Putamen (tissue), 1 donor: ENCODE measurements at regions not wholly inside any gene's neighbourhood (a gene's known extent, or its start where the extent isn't known, plus 50 kb on each side); places are given as distances from the start of the nearest gene placed in this dataset.

Experiments
- DNase-seq: peaks from one replicate; pipeline ENCODE4 v3.0.0-alpha.2; 2016; ENCODE audit warnings: low spot score

DNA sequence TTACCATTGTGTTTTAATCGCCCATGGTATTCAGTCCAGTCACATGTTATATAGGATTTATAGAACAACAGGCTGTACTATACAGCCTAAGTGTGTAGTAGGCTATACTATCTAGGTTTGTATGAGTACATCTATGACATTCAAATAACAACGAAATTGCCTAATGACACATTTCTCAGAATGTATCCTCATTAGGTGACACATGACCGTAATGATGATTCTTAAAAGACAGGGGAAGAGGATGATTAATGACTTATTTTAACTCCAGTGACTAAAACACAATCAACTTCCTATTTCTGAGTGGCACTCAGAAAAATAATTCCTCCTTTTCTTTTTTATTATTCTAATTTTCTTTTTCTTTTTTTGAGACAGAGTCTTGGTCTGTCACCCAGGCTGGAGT is 63.0 kb upstream of the ACSL3 start:
- no peak for DNase-seq

GRCh38 chr2:222798528-222798927 is 62.3 kb upstream of the ACSL3 start:
- DNase-seq, result no peak

GRCh38 chr2:222799262-222799918 is 61.4 kb upstream of the ACSL3 start:
- DNase-seq, result no peak

GRCh38 chr2:222802514-222803196 is 58.2 kb upstream of the ACSL3 start:
- DNase-seq, result no peak

DNA sequence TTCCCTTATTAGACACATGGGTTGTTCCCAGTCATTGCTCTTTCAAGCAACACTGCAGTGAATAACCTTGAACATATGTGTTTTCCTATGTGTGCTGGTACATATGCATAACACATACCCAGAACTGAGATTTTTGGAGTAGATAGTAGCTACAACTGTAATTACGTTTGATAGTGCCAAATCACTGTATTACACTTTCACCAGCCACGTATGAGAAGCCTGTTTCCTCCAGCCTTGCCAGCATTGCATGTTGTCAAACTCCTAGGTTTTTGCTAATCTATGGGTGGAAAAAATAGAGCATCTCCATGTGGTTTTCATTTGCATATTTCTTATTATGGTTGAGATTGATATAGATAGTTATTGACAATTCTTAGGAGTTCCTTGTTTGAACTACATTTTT is 56.5 kb upstream of the ACSL3 start:
- DNase-seq, result no peak

DNA sequence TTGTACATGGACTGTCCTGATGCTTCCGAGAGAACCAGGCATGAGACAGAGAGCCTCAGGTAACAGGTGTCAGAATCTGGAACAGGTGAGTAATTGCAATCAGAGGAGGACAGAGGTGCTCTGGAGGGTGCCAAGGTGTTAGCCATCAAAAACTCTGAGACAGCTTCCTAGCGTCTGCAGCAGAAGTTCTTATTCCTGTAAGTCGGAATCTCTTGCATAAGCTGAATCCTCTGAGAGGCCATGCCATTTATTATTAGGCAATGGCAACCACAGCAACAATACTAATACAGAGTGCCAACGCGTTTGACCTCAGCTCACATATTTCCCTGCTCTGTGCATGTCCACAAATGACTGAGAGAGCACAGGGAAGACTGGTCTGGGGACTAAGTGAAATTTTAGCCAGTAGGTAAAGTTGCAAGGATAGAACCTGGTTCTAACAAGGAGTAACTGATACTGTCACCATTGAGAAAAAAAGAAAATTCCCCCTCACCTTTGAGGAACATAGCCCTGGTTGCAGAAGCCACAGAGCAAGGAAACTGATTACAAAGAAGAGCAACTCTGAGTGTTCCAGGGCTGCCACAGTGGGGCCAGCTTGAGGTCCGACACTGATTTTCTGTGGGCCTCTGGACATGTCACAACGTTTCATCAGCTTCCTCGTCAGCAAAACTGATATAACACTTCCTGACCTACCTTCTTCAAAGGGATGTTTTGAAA is 55.1 kb upstream of the ACSL3 start:
- no peak for DNase-seq

DNA sequence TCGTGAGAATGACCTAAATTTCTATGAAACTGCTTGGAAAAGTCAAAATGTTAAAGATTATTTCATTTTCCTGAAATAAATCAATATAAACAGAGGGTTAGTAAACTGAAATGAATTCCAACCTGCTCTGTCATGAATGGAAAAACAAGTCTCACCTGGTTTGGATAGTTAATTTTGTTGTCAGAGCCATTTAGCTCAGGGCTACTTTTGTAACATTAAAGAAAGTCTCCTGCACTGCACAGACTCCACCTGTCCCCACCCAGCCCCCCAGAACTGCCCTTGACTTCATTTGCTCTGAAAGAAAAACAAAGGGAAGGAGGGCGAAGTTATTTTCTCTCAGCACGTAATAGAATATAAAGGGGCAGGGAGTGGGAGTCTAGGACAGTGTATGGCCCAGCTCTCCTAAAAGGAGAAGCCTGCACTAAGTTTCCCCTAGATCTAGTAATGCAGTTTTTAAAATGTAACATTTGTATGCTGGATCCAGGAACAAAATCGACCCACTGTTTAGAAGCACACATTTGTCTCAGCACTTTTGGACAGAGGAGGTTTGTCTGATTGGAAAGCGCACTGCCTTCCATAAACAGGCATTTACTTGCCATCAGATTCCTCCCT is 54.2 kb upstream of the ACSL3 start:
- DNase-seq, result no peak

GRCh38 chr2:222807431-222807830 is 53.4 kb upstream of the ACSL3 start:
- DNase-seq, result no peak

DNA sequence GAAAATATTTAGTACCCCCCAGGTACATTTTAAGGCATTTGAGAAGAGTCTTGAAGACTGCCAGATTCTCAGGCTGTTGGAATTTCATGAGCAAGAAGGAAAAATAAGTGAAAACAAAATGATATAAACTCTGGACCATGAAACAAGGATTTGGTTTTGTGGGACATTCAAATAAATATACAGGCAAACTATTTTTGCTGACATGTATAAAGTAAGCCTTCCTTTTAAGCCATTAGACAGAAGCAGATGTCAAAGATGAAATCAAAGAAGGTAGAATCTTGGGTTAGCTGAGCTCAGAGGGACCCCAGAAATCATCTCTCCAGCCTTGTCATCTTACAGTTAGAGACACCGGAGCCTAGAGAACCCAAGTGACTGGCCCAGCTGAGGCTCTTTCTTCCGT is 51.3 kb upstream of the ACSL3 start:
- no peak for DNase-seq

GRCh38 chr2:222810044-222810443 is 50.8 kb upstream of the ACSL3 start:
- DNase-seq, result no peak
